ENCODE measurements at regions not wholly inside any gene's neighbourhood (a gene's known extent, or its start where the extent isn't known, plus 50 kb on each side); places are given as distances from the start of the nearest gene placed in this dataset.

- in situ Hi-C loops (cut with MboI): no loop called here
- no peaks in the 10 kb centered on the region for H3K9me3 ChIP-seq (replicated peaks; ENCODE audit: control insufficient read depth, insufficient read depth, low read length)
- WGBS (ENCODE audit: insufficient coverage, insufficient replicate concordance, low lambda C conversion rate, missing lambda C conversion rate): 0% methylated on average over 2 of the region's 2 CpGs
Observed at GRCh38 chr2:34995196-34995595, 1360.4 kb upstream of the CRIM1 start.

More at GRCh38 chr2:34995196-34995595, 1360.4 kb upstream of the CRIM1 start:
- Histone ChIP-seq H3K36me3 (ENCODE audit: control insufficient read depth in 2 of 2, insufficient read depth in 2 of 2, low read length in 1 of 2) (no peaks in the 10 kb centered on the region), H3K9ac (ENCODE audit: control insufficient read depth, insufficient read depth, low read length) (no peak overlapping the region), H3K79me2 (ENCODE audit: control insufficient read depth, insufficient read depth, low read length) (no peaks in the 10 kb centered on the region), H2AFZ (ENCODE audit: control insufficient read depth, low read depth, low read length) (no peak overlapping the region), H3K27me3 (replicated peaks in 1 of 2; ENCODE audit: control insufficient read depth in 2 of 2, insufficient read depth in 2 of 2, low read length in 1 of 2) (no peaks in the 10 kb centered on the region), H3K4me3 (no peak overlapping the region), H3K4me1 (ENCODE audit: control insufficient read depth, insufficient read depth, low read length) (no peaks in the 10 kb centered on the region), H3K27ac (ENCODE audit: control insufficient read depth, insufficient read depth) (no peak overlapping the region), H3K4me2 (ENCODE audit: control insufficient read depth, insufficient read depth) (no peak overlapping the region), H4K20me1 (ENCODE audit: control insufficient read depth, insufficient read depth) (no peaks in the 10 kb centered on the region)
- no peak for FAIRE-seq
- DNase-seq (ENCODE audit: low read depth, low spot score): no peak
- RAD21 ChIA-PET (ENCODE audit: unreplicated experiment): no interaction called here
- no peak for TF ChIP-seq ZBTB4 (CRISPR knock-in tag; IDR thresholded peaks at IDR 0.05)
- TF ChIP-seq PAX8 (IDR thresholded peaks at IDR 0.05): no peak
- no peak for TF ChIP-seq WRNIP1 (IDR thresholded peaks at IDR 0.05; ENCODE audit: borderline replicate concordance, low read depth, low read length)
- no peak for TF ChIP-seq CHD2 (IDR thresholded peaks at IDR 0.05; ENCODE audit: borderline replicate concordance, low read depth, low read length)
- CTCF ChIA-PET: no interaction called here
- intact Hi-C loops (cut with micrococcal nuclease; ENCODE audit: unreplicated experiment): no loop called here
- BruUV-seq (replicated peaks): no TSS peak
- SMC1A ChIA-PET (ENCODE audit: uncharacterized antibody, unreplicated experiment): interaction anchor here (0.7 kb wide), 1 partner anchor 96 kb away, joined by 4 read pairs; no protein-coding TSS in a partner anchor
- POLR2A ChIA-PET: no interaction called here
- no peak for ATAC-seq

All from GM12878 (cell line).